GM13977 (cell line): ENCODE measurements at regions not wholly inside any gene's neighbourhood (a gene's known extent, or its start where the extent isn't known, plus 50 kb on each side); places are given as distances from the start of the nearest gene placed in this dataset.

ENCODE experiments used
- DNase-seq: peaks from one replicate; pipeline ENCODE4 v3.0.0; 2012; ENCODE audit warnings: low spot score
- in situ Hi-C: fragments of 300-500 bp; cut with MboI; formaldehyde crosslinking; loops from one replicate; pipeline ENCODE4 v1.12.0; 2022; ENCODE audit warnings: low sequenced_read_pairs, low pct_unique_long_range_greater_than_20kb, mixed read lengths, inconsistent platforms; ENCODE audit not compliant: unreplicated experiment
- TF ChIP-seq, protein P1 (sequence below): IDR thresholded peaks from 2 replicates; pipeline ENCODE4 v1.5.1; 2012; ENCODE audit warnings: mild to moderate bottlenecking, control low read depth; ENCODE audit not compliant: insufficient read depth; ENCODE audit errors: extremely low read depth, missing control alignments

DNA sequence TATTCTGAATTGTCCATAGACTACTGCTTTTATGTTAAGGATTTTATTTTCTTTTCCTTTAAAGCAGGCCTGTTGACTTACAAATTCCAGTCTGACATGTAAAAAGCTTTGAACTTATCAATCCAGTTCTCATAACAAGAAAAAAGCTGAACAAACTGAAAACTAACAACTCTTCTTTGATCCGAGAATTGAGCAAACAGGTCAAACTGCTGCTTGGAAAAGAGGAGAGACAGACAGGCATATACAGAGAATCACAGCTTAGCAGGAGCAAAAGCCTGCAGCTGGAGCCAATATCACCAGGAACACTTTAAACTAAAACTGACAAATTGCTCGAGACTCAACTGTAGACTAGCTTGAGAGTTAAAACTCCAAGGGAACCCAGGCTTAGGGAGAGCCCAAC is 85.8 kb downstream of the HINT1 start:
- TF ChIP-seq, protein P1, sequence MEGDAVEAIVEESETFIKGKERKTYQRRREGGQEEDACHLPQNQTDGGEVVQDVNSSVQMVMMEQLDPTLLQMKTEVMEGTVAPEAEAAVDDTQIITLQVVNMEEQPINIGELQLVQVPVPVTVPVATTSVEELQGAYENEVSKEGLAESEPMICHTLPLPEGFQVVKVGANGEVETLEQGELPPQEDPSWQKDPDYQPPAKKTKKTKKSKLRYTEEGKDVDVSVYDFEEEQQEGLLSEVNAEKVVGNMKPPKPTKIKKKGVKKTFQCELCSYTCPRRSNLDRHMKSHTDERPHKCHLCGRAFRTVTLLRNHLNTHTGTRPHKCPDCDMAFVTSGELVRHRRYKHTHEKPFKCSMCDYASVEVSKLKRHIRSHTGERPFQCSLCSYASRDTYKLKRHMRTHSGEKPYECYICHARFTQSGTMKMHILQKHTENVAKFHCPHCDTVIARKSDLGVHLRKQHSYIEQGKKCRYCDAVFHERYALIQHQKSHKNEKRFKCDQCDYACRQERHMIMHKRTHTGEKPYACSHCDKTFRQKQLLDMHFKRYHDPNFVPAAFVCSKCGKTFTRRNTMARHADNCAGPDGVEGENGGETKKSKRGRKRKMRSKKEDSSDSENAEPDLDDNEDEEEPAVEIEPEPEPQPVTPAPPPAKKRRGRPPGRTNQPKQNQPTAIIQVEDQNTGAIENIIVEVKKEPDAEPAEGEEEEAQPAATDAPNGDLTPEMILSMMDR, result no peak
- no peak for DNase-seq
- in situ Hi-C loops, result no loop called here

DNA sequence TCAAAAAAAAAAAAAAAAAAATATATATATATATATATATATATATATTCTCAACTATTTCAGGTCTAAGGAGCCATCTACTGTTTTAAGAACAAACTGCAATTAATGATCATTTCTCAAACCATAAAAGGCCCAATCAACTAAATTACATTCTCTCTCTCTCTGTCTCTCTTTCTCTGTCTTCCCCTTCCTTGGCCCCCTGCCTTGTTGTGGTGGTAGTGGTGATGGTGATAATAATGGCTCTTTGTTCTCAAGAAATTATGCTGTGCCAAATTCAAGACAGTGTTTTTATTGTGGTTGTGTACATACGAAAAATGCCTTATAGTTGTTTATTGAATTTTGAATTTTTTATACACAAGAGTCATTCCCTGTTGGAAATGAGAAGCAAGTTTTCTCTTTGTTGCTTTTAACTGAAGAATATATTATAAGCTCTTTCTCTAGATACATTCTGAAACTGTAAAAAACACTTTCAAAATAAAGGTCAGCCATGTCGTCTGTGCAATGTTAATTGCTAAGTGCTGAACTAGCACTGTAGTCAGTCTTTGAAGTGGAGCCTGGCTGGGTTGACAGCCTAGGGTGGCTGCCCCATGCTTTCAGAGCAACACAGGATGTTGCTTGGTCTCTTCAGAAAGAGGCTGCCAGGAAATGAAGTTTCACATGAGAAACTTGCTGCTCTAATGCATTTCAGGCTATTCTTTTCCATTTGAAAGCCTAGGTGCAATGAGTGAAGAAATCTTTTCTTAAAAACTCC is 96.0 kb downstream of the HINT1 start:
- peak; percentile 39 for DNase-seq
- TF ChIP-seq, protein P1, result no peak
- in situ Hi-C loops, result no loop called here

- TF ChIP-seq, protein P1, result no peak
- no peak for DNase-seq
- in situ Hi-C loops, result no loop called here
Measured at GRCh38 chr5:131068076-131068475, 97.0 kb downstream of the HINT1 start.

DNA sequence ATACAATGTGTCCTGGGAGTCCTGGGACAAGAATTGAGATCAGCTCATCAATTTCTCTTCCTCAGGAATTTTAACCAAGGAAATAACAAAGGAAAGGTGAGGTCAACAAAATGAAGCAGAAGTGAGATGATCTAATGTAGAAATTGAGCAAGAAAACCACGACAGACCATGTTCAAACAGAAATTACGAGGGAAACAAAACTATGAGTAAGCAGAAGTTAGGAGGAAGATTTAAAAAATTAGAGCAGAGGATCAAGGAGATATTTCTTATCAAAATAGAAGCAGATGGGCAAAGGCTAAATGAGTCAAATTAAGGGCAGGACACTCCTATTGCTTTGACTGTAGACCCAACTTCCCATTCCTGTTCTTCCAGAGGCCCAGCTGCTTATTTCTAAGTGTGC is 97.4 kb downstream of the HINT1 start:
- in situ Hi-C loops, result no loop called here
- DNase-seq, result no peak
- TF ChIP-seq, protein P1, result no peak

GRCh38 chr5:131064669-131065371 is 100.2 kb downstream of the HINT1 start:
- in situ Hi-C loops, result no loop called here
- TF ChIP-seq, protein P1, result no peak
- DNase-seq, result no peak

GRCh38 chr5:131042021-131042789 is 122.9 kb downstream of the HINT1 start:
- TF ChIP-seq, protein P1, result no peak

More at GRCh38 chr5:131042021-131042789, 122.9 kb downstream of the HINT1 start:
- no peak for DNase-seq
- in situ Hi-C loops, result no loop called here
